Kidney epithelial cell (primary cell): ENCODE measurements at regions not wholly inside any gene's neighbourhood (a gene's known extent, or its start where the extent isn't known, plus 50 kb on each side); places are given as distances from the start of the nearest gene placed in this dataset.

Source experiments
- DNase-seq: peaks from one replicate; pipeline ENCODE4 v3.0.0-alpha.2; 2010; ENCODE audit warnings: low read depth
- H3K27me3 ChIP-seq: 2 replicates; pipeline ENCODE4 v1.6.0; 2011; ENCODE audit warnings: low read length; ENCODE audit not compliant: control insufficient read depth, insufficient read depth
- H3K36me3 ChIP-seq: 2 replicates; pipeline ENCODE4 v1.5.1; 2011; ENCODE audit warnings: low read length; ENCODE audit not compliant: control insufficient read depth, insufficient read depth
- H3K4me3 ChIP-seq: 2 replicates; pipeline ENCODE4 v1.5.1; 2011; ENCODE audit warnings: low read depth, mild to moderate bottlenecking, control low read depth, low read length
- TF ChIP-seq, protein P1 (sequence below): IDR thresholded peaks from 2 replicates; pipeline ENCODE4 v1.5.1; 2011; ENCODE audit warnings: mild to moderate bottlenecking, moderate library complexity, low read length, control low read depth, inconsistent platforms; ENCODE audit not compliant: insufficient read depth, poor library complexity, severe bottlenecking

GRCh38 chr4:110266136-110266535, 67.7 kb upstream of the ELOVL6 start:
- TF ChIP-seq, protein P1, sequence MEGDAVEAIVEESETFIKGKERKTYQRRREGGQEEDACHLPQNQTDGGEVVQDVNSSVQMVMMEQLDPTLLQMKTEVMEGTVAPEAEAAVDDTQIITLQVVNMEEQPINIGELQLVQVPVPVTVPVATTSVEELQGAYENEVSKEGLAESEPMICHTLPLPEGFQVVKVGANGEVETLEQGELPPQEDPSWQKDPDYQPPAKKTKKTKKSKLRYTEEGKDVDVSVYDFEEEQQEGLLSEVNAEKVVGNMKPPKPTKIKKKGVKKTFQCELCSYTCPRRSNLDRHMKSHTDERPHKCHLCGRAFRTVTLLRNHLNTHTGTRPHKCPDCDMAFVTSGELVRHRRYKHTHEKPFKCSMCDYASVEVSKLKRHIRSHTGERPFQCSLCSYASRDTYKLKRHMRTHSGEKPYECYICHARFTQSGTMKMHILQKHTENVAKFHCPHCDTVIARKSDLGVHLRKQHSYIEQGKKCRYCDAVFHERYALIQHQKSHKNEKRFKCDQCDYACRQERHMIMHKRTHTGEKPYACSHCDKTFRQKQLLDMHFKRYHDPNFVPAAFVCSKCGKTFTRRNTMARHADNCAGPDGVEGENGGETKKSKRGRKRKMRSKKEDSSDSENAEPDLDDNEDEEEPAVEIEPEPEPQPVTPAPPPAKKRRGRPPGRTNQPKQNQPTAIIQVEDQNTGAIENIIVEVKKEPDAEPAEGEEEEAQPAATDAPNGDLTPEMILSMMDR = no peak
- H3K36me3 ChIP-seq = no peaks in the 10 kb centered on the region
- H3K27me3 ChIP-seq = no peaks in the 10 kb centered on the region
- no peak overlapping the region for H3K4me3 ChIP-seq
- no peak for DNase-seq

GRCh38 chr4:110265001-110265400, 66.6 kb upstream of the ELOVL6 start:
- Histone ChIP-seq H3K36me3 (no peaks in the 10 kb centered on the region), H3K27me3 (no peaks in the 10 kb centered on the region), H3K4me3 (no peak overlapping the region)
- TF ChIP-seq, protein P1 = no peak
- DNase-seq = no peak

GRCh38 chr4:110260299-110260698, 61.9 kb upstream of the ELOVL6 start:
- no peaks in the 10 kb centered on the region for H3K27me3 ChIP-seq
- DNase-seq = no peak
- TF ChIP-seq, protein P1 = no peak
- H3K36me3 ChIP-seq = no peaks in the 10 kb centered on the region
- no peak overlapping the region for H3K4me3 ChIP-seq

- Histone ChIP-seq H3K27me3 (no peaks in the 10 kb centered on the region), H3K36me3 (no peaks in the 10 kb centered on the region), H3K4me3 (no peak overlapping the region)
- TF ChIP-seq, protein P1 = no peak
- no peak for DNase-seq
Measured at GRCh38 chr4:110250023-110250387, 51.6 kb upstream of the ELOVL6 start.

- TF ChIP-seq, protein P1 = no peak
Measured at GRCh38 chr4:110248831-110249253, 50.4 kb upstream of the ELOVL6 start.

More at GRCh38 chr4:110248831-110249253, 50.4 kb upstream of the ELOVL6 start:
- Histone ChIP-seq H3K36me3 (no peaks in the 10 kb centered on the region), H3K27me3 (no peaks in the 10 kb centered on the region), H3K4me3 (no peak overlapping the region)
- no peak for DNase-seq
